Epidermal melanocyte (primary cell): ENCODE measurements at regions not wholly inside any gene's neighbourhood (a gene's known extent, or its start where the extent isn't known, plus 50 kb on each side); places are given as distances from the start of the nearest gene placed in this dataset.
"Not testable (repeated sequence)": the region's sequence is repeated elsewhere in the genome, so short reads cannot be mapped to it uniquely, and the experiment has no call there.

Experiments
- DNase-seq: peaks from one replicate; pipeline ENCODE4 v3.0.0; 2011; ENCODE audit warnings: low spot score; ENCODE audit not compliant: insufficient read length

DNA sequence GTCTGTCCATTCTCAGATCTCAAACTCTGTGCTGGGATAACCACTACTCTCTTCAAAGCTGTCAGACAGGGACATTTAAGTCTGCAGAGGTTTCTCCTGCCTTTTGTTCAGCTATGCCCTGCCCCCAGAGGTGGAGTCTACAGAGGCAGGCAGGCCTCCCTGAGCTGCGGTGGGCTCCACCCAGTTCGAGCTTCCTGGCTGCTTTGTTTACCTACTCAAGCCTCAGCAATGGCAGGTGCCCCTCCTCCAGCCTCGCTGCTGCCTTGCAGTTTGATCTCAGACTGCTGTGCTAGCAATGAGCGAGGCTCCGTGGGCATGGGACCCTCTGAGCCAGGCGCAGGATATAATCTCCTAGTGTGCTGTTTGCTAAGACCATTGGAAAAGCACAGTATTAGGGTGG is 53.1 kb upstream of the HUNK start:
- not testable (repeated sequence) for DNase-seq

DNA sequence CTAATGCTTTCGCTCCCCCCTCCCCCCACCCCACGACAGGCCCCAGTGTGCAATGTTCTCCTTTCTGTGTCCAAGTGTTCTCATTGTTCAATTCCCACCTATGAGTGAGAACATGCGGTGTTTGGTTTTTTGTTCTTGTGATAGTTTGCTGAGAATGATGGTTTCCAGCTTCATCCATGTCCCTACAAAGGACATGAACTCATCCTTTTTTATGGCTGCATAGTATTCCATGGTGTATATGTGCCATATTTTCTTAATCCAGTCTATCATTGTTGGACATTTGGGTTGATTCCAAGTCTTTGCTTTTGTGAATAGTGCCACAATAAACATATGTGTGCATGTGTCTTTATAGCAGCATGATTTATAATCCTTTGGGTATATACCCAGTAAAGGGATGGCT is 58.5 kb upstream of the HUNK start:
- DNase-seq, result not testable (repeated sequence)

DNA sequence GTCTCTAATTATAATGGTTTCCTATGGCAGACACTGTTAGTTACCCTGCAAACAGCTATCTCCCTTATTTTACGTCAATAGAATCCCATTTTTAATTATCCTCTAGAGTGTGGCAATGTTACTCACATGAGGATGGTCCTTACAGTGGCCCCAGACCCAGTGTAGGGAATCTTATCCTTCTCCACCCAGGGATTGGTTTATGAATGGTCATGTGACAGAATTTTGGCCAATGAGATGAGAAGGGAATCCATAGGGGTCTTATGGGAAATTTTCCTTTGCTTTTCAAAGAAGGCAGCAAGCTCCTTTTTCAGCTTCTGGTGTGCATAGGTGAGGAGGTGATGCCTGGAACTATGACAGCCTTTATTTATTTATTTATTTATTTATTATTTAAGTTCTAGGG is 59.0 kb upstream of the HUNK start:
- no peak for DNase-seq

DNA sequence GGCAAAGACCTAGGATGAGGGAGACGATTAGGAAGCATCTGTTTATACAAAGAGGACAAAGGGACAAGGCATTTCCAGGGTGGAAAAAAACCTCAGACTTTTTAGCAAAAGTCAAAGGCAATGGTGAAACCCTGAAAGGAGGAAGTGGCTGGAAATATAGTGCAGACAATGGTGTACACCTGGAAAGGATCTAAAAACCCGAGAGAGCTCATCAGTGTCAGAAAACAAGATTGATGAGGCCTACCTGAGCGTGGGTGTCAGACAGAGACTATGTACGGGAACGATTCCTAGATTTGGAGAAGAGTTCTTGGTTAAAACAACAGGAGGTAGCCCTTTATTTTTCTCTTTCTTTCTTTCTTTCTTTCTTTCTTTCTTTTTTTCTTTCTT is 68.8 kb upstream of the HUNK start:
- DNase-seq, result no peak

DNA sequence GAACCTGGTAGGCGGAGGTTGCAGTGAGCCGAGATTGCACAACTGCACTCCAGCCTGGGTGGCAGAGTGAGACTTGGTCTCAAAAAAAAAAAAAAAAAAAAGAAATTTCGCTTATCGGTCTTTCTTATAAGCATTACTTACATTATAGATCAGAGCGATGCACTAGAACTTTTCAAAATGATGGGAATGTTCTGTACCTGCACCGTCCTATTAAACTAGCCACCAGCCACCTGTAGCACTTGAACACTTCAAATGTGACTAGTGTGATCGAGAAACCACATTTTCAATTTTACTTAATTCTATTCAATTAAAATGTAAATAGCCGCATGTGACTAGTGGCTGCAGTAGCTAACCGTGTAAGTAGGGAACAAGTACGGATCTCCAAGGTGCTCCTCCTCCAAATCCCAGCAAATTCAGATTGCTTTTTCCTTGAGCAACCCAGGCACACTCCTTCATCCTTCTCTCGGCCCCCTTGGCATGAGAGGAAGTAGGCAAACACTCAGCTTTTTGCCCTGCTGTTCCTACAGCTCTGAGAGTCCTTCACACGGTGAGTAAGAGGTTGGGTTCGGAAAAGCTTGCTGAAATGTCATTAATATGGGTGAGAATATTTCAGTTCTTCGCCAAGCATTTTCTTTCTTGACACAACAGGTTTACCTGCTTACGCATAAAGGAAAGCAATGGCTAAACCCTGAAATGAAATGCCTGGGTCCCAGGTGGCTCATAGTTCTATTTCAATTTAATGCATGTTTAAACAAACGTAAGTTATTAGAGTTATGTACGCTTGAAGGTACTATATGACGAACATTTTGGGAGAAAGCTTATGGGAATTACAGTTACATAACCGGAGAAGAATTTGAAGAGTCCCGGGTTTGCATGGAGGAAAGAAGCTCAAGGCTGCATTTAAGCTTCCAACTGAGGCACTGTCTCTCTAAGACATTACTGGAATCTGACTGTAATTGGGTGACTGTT is 69.5 kb upstream of the HUNK start:
- no peak for DNase-seq

DNA sequence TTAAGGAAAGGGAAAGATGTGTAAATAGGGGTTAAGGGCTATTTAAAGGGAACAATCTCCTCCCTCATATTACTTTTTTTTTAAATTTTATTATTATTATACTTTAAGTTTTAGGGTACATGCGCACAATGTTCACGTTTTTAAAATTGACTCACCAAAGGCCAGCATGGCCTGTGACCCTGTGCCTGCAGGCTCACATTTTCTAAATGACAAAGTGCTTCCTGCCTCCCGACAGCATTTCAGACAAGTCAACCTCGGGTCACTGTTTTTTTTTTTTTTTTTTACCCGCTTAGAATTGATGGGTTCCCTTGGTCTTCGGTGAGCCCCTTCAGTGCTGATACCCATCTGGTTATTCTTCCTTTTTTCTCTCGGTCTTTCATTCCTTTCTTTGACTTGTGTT is 70.4 kb upstream of the SCAF4 start:
- DNase-seq, result no peak

DNA sequence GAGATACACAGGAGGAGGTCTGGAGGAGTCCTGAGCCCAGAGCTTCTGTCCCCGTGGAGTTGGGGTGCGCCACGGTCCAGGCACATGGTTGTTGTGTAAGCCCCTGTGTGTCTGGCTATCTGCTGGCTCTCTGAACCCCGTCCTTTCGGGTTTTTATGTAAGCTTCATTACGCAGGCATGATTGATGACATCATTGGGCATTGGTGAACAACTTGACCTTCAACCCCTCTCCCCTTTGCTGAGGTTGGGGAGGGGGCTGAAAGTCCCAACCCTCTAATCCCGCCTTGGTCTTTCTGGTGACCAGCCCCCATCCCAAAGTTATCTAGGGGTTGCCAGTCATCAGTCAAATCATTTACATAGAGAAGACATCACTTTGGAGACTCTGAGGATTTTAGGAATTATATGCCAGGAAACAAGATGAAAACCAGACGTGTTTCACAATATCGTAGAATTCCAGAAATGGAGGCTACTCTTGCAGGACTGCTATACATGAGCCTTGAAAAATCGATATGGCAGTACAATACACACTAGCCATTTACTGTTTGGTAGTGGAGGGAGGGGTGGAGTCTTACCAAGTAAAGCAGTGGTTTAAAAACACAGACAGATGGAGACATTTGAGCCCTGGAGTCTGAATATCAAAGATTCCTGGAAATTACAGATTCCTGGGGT is 69.8 kb upstream of the SCAF4 start:
- DNase-seq, result no peak

DNA sequence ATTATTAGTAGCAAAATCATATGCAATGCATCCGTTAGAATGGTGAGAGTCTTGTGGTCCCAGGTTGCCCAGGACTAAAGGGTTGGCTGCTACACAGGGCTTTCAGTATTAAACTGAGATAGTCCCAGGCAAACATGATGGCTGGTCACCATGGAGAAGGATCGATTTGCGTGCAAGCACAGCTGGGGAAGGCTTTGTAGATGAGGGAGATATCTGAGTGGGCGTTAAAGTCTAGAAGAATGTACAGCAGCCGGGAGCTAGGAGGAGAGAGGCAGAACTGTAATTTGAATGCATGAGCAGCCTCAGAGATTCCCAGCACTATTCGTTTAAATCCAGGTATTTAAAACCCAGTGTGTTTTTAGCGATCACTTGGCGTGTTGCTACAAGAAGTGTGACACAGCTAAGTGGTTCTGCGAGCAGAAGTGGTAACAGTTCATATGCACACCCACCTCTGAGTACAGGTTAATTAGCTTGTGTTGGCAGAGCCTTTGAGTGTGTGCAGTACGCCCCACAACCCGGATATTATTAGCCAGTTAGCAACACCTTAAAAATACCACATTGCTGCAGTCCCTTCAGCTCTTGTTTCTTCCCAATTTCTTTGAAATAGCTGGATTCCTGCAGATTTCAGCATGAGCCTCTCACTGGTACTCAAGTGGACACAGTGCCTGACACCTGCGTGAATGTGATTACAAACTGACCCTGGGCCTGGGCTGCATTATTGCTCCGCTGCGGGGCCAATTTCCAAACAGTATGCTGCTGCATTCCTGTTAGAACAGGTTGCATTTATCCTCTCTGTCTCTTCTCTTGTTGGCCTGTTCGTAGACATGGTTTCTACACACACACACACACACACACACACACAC is 67.2 kb upstream of the SCAF4 start:
- no peak for DNase-seq

DNA sequence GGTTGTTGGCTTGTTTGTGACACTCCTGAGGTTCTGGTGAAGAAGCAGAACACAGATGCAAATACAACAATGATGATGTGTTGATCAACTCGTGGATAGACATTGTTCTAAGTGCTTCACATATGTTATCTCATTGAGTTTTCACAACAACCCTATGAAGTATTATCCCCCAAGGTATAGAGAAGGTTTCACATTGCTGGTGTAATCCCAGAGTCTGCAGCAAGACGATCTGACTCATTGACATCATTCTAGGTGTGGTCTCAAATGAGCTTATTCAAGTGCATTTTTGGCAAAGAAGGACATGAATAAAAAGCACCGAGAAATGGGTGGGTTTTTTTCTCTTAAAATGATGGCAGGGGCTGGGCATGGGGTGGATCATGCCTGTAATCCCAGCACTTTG is 64.1 kb upstream of the SCAF4 start:
- no peak for DNase-seq

DNA sequence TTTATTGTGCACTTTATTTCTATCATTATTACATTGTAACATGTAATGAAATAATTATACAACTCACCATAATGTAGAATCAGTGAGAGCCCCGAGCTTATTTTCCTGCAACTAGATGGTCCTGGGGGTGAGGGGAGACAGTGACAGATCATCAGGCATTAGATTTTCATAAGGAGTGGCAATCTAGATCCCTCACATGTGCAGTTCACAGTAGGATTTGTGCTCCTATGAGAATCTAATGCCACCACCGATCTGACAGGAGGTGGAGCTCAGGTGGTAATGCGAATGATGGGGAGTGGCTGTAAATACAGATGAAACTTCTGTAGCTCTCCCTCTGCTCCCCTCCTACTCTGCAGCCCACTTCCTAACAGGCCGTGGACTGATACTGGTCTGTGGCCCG is 58.5 kb upstream of the SCAF4 start:
- not testable (repeated sequence) for DNase-seq

DNA sequence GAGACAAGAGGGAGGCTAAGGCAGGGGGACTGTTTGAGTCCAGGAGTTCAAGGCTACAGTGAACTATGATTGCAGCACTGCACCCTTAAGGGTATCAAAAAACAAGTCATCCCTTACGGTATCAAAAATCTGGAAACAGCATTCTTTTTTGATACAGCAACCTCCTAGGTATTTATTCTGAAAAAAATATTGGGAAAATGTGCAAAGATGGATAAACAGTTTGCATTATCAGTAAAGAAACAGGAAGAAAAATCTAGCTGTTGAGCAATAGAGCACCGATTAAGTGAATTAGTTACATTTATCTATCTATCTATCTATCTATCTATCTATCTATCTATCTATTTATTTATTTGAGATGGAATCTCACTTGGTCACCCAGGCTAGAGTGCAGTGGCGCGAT is 56.7 kb upstream of the SCAF4 start:
- no peak for DNase-seq

DNA sequence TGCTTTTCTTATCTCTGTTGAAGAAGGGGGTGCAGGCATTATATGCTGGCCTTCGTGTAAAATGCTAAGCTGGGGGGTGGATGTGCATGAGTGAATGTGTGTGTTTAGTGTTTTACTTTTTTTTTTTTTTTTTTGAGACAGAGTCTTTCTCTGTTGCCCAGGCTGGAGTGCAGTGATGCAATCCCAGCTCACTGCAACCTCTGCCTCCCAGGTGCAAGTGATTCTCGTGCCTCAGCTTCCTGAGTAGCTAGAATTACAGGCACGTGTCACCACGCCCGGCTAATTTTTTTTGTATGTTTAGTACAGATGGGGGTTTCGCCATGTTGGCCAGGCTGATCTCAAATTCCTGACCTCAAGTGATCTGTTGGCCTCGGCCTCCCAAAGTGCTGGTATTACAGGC is 55.8 kb upstream of the SCAF4 start:
- DNase-seq, result not testable (repeated sequence)

DNA sequence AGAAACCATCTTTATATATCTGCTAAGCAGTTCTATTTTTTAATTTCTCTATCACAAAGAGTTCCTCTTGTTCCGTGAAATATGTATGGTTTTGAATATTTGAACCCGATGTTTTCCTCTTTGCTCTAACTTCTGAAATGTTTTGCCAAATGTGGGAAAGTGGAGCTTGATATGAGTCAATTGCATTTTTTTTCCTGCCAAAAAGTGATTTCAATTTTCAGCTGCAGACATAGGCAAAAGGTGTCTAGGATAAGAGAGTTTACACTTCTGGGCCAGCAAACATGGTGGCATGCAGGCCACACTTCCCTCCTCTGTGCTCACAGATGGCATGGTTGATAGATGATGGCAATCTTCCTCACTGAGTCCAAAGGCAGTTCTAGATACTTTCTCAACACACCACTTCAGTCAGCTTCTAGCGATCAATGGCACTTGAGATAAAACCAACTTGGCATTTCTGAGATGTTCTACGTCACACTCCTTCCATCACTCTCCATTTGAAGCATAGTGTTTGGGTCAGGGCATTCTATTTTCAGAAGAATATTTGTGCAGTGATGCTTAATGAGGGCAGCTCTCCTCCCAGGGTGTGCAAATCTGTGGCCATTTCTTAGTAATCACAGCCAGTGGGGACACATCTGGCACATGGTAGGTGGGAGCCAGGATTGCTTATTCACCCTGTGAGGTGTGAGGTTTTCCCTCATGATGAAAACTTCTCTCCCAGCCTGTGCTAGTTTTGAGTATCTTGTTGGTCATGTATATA is 54.4 kb upstream of the SCAF4 start:
- DNase-seq, result no peak

DNA sequence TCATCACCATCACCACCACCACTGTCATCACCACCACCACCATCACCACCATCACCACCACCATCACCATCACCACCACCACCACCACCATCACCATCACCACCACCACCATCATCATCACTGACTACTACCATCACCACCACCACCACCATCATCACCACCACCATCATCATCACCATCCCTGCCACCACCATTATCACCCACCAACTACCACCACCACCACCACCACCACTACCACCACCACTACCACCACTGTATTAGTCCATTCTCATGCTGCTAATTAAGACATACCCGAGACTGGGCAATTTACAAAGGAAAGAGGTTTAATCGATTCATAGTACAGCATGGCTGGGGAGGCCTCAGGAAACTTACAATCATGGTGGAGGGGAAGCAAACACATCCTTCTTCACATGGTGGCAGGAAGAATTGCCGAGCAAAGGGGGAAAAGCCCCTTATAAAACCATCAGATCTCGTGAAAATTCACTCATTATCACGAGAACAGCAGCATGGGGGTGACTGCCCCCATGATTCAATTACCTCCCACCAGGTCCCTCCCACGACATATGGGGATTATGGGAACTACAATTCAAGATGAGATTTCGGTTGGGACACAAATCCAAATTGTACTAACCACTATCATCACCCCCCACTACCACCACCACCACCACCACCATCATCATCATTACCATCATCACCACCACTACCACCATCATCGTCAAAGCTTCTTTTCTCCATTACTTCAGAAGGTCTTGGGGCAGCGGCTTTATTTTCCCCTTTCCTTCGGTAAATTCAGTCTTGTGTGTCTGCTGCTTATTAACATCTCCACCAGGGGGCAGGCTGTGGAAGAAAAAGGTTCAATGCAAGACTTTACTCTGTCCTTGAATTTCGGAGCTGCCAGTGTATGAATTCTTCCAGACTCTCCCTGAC is 53.6 kb upstream of the SCAF4 start:
- DNase-seq, result peak; percentile 34

DNA sequence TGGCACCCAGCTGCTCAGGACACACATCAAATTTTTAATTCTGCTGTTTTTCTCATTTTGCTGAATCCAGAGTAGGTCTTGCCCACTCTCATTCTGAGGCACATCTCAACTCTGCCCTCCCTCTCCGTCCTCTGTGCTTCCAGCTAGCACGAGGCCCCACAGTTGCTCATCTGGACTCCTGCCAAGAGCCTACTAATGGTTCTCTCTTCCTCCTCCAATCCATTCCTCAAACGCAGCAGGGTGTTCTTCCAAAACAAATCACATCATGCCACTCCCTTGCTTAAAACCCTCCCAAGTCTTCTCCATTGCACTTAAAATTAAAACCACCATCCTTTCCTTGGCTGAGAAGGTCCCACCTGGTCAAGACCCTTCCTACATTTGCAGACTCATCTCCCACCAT is 49.8 kb upstream of the SCAF4 start:
- DNase-seq, result no peak
